Fibroblast of skin of right biceps (primary cell): ENCODE measurements at regions not wholly inside any gene's neighbourhood (a gene's known extent, or its start where the extent isn't known, plus 50 kb on each side); places are given as distances from the start of the nearest gene placed in this dataset.

Experiments used
- DNase-seq: peaks from one replicate; pipeline ENCODE4 v3.0.0-alpha.2; 2013

GRCh38 chr1:55636696-55637095 is 421.5 kb upstream of the USP24 start:
- DNase-seq: peak; percentile 82

DNA sequence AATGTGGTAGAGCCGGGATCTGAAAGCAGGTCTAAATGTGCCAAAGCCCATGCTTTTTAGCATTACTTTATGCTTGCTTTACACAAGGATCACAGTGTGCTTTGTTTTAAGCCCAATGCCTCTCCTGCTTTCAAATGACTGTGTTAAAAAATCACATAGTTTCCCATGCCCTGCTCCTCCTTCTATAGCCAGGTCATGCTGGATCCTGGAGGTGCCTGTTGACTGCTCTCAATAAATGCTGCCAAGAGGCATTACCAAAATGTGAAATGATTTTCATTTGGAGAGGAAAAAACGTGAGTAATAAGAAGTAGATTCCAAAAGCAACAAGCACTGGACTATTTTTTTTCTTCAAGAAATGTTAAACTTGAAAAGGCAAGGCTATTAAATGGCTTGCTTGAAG is 420.7 kb upstream of the USP24 start:
- peak; percentile 67 for DNase-seq

- DNase-seq: no peak
Observed at GRCh38 chr1:55634516-55634915, 419.4 kb upstream of the USP24 start.

DNA sequence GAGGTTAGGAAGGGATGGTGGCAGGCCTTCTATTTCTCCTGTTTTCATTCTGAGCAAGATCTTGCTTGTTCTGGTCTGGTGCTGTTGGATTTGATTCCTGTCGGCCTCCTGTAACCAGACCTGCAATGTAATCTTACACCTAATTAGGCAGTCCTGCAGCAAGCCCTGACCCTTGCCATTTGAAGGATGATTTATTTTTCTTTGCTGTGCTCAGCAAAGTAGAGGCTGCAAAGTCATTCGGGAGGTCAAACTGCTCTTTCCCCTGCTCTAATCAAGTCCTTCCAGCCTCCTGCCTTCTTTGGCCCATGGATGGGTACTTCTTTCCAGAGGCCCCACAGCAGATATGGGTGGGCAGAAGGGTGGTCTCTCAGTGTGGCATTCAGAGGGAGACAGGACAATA is 417.7 kb upstream of the USP24 start:
- no peak for DNase-seq

- peak; percentile 93 for DNase-seq
Observed at GRCh38 chr1:55632058-55632457, 416.9 kb upstream of the USP24 start.

DNA sequence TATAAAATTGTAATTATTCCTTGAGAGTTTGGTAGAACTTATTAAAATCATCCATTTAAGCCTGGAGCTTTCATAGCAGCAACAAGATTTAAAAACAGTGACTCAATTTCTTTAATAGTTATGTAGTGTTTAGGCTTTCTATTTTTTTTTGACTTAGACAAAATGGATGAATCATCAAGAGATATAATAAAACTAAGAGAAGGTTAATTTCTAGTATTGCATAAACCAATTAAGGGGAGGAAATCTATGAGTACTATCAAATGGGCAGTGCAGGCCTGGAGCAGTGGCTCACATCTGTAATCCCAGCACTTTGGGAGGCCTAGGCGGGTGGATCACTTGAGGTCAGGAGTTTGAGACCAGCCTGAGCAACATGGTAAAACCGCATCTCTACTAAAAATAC is 416.3 kb upstream of the USP24 start:
- peak; percentile 62 for DNase-seq

GRCh38 chr1:55626326-55626725 is 411.2 kb upstream of the USP24 start:
- DNase-seq: no peak

GRCh38 chr1:55624766-55625165 is 409.6 kb upstream of the USP24 start:
- no peak for DNase-seq

DNA sequence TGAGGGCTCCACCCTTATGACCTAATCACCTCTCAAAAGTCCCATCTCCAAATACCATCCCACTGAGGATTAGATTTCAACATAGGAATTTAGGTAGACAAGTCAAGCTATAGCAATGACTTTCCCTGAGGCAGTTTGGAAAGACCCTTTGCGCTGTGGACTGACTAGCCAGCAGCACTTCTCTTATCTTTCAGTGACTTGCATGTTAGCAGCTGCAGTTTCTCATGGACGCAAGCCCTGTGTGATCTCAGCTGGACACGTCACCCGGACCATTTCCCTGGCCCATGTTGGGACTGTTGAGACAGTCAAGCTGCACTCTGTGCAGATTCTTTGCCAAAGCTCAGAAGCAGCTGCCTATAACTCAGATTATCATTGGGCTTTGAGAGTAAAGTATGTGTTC is 408.1 kb upstream of the USP24 start:
- DNase-seq: no peak

- DNase-seq: no peak
Observed at GRCh38 chr1:55622074-55622473, 406.9 kb upstream of the USP24 start.

DNA sequence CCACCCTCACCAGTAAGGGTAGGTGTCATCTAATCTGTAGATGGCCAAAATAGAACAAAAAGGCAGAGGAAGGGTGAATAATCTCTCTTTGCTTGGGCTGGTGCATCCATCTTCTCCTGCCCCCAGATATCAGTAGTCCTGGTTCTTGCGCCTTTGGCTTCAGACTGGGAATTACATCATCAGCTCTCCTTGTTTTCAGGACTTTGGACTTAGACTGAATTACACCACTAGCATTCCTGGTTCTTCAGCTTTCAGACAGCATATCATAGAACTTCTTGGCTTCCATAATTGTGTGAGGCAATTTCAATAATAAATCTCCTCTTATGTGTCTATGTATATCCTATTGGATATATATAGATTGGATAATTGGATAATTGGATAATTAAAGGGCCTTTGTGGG is 403.0 kb upstream of the USP24 start:
- no peak for DNase-seq

- DNase-seq: peak; percentile 30
Observed at GRCh38 chr1:55617288-55617982, 402.3 kb upstream of the USP24 start.

GRCh38 chr1:55612988-55613387 is 397.8 kb upstream of the USP24 start:
- peak; percentile 87 for DNase-seq

DNA sequence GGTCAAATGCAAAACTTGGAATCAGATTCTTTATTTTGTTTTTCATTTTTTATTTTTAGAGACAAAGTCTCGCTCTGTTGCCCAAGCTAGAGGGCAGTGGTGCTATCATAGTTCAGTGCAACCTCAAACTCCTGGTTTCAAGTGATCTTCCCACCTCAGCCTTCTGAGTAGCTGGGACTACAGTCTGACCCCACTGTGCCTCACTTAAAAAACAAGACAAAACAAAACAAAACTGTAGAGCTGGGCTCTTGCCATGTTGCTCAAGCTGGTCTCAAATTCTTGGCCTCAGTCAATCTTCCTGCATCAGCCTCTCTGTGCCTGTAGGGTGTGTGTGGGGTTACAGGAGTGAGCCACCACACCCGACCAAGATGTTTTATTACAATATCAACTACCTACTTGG is 396.0 kb upstream of the USP24 start:
- peak; percentile 19 for DNase-seq

- peak; percentile 31 for DNase-seq
Observed at GRCh38 chr1:55610203-55610602, 395.0 kb upstream of the USP24 start.

GRCh38 chr1:55609630-55610029 is 394.5 kb upstream of the USP24 start:
- DNase-seq: no peak

DNA sequence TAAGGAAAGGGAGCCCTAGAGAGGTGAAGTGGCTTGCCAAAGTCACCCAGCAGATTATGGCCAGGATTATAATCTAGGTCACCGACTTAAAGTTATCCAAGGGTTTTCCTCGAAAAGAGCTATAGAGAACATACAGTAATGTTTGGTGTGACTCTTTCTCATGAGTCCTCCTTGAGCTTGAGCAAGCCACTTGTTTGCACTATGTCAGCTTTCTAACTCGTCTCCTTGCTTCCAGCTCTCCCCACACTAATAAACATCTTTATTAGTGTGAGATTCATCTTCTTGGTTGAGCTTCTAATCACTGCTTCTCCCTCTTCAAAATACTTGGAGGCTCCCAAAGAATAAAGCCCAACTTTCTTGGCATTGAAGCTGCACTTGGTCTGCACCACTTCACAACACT is 390.0 kb upstream of the USP24 start:
- DNase-seq: no peak

GRCh38 chr1:55604749-55605148 is 389.6 kb upstream of the USP24 start:
- no peak for DNase-seq

GRCh38 chr1:55604179-55604578 is 389.0 kb upstream of the USP24 start:
- no peak for DNase-seq

DNA sequence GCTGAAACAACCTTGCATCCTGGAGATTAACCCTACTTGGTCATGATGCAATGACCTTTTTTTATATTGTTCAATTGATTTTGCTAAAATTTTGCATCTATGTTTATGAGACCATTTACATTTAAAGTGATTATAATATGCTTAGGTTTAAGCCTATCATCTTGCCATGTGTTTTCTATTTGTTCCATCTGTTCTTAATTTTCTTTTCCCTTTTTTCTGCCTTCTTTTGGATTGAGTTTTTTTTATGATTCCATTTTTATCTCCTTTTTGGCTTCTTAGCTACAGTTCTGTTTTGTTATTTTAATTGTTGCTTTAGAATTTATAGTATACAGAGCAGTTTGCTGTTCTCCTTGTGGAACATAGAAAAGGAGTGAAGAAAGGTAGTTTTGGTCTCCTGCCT is 385.1 kb upstream of the USP24 start:
- DNase-seq: no peak

- no peak for DNase-seq
Observed at GRCh38 chr1:55597910-55598309, 382.7 kb upstream of the USP24 start.

DNA sequence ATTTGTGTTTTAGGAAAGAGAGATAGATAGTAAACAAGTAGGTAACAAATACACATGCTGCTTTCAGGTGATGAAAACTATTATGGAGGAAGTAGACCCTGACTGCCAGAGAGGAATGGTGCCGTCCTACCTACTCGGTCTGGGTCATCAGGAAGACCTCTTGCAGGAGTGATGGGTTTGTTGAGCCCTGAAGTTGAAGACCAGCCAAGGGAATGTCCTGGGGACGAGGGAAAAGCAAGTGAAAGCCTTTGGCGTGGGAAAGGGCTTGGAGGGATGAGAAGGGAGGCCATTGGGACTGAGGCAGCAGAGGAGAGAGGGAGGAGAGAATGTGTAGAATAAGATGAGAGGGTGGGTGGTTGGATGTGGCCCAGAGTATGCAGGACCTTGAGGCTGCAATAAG is 379.5 kb upstream of the USP24 start:
- DNase-seq: no peak

GRCh38 chr1:55593298-55593697 is 378.1 kb upstream of the USP24 start:
- DNase-seq: no peak

DNA sequence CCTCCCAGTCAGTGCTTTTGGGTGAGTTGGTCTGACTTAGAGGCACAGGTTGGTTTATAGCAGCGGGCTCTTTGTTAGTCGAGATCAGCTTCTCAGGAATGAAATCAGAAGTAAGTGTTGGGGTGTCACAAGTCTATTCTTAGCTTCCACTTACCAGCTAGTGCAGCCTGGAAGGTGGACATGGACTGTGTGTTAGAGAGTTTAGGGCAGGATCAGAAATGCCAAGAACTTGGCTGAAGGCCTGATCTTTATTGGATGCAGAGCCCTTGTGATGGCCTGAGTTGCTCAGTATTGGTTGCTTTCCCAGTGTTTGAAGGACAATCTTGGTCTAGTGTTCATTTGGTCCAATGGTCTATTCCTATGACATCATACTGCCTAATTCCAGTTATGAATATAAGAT is 377.0 kb upstream of the USP24 start:
- DNase-seq: no peak

DNA sequence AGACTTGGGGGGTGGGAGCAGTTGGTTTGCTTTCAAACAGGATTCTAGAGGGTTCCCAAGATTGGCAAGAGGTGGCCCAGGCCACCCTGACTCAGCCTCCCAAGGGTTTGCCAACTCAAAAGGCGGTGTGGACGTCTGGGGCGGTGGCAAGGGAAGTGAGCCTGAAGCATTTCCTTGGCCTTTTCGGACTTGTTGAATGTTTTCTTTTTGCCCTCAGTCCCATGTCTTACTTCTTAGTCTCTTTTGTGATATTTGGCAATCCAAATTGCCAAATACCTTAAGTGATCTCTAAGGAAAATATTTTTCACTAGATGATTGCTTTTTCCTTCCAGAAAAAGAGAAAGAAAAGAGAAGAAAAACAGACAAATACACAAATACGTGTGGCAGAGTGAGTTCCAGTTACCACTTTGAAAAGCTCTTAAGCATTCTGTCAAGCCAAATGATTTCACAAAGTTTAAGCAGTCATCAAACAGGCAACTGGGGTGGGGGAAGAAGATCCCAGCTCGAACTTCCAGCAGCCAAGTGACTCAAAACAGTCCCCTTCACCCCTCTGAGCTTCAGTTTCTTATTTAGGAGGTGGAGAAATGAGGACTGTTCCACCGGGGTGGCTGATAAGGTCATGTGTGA is 374.6 kb upstream of the USP24 start:
- DNase-seq: peak; percentile 42
